Neural progenitor cell (in vitro differentiated cells): ENCODE measurements at regions not wholly inside any gene's neighbourhood (a gene's known extent, or its start where the extent isn't known, plus 50 kb on each side); places are given as distances from the start of the nearest gene placed in this dataset.

Experiments used
- CTCF ChIP-seq: fragments of 200-600 bp; sonication (generic); IDR thresholded peaks from 2 replicates; pipeline ENCODE4 v1.5.1; 2017; ENCODE audit warnings: antibody characterized with exemption, mild to moderate bottlenecking
- EZH2 ChIP-seq: fragments of 200-600 bp; sonication (generic); IDR thresholded peaks from 2 replicates; pipeline ENCODE4 v1.6.1; 2017; ENCODE audit warnings: antibody characterized with exemption, mild to moderate bottlenecking, moderate library complexity
- EZH2phosphoT487 ChIP-seq: fragments of 200-600 bp; sonication (generic); IDR thresholded peaks from 2 replicates; pipeline ENCODE4 v1.6.1; 2017; ENCODE audit warnings: antibody characterized with exemption

GRCh38 chr3:16725972-16726371, 120.7 kb upstream of the DAZL start:
- TF ChIP-seq CTCF (no peak), EZH2 (no peak), EZH2phosphoT487 (no peak)
